ENCODE measurements at regions not wholly inside any gene's neighbourhood (a gene's known extent, or its start where the extent isn't known, plus 50 kb on each side); places are given as distances from the start of the nearest gene placed in this dataset.

DNA sequence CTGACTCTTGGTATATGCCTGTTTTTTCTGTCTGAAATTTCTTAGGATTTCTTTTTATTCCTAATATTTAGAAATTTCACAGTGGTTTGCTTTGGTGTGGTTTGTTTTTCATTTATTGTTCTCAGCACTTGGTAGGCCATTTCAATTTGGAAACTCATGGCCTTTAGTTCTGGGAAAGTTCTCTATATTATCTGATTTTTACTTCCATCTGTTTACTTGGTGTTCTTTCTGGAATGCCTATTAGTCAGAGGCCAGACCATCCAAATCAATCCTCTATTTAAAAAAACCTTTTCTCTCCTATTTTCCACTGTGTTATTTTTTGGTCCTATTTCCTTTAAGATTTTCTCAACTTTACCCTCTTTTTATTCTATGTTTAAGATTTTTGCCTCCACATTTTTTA lies 188.1 kb upstream of the SFRP2 start:
- TF ChIP-seq EP300 (IDR thresholded peaks at IDR 0.05): no peak
- no peak for TF ChIP-seq POLR2A (IDR thresholded peaks at IDR 0.05)
- TF ChIP-seq, protein P1, sequence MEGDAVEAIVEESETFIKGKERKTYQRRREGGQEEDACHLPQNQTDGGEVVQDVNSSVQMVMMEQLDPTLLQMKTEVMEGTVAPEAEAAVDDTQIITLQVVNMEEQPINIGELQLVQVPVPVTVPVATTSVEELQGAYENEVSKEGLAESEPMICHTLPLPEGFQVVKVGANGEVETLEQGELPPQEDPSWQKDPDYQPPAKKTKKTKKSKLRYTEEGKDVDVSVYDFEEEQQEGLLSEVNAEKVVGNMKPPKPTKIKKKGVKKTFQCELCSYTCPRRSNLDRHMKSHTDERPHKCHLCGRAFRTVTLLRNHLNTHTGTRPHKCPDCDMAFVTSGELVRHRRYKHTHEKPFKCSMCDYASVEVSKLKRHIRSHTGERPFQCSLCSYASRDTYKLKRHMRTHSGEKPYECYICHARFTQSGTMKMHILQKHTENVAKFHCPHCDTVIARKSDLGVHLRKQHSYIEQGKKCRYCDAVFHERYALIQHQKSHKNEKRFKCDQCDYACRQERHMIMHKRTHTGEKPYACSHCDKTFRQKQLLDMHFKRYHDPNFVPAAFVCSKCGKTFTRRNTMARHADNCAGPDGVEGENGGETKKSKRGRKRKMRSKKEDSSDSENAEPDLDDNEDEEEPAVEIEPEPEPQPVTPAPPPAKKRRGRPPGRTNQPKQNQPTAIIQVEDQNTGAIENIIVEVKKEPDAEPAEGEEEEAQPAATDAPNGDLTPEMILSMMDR (IDR thresholded peaks at IDR 0.05): no peak

Measured in sigmoid colon (tissue), 4 donors.